OCI-LY7 (cell line): ENCODE measurements at regions not wholly inside any gene's neighbourhood (a gene's known extent, or its start where the extent isn't known, plus 50 kb on each side); places are given as distances from the start of the nearest gene placed in this dataset.
"Not testable (repeated sequence)": the region's sequence is repeated elsewhere in the genome, so short reads cannot be mapped to it uniquely, and the experiment has no call there.

Experiments
- BruUV-seq: library from RNA; stranded (reverse); fragments of 400-500 nt; replicated peaks from 2 replicates; lab custom pipeline; 2021; lab: Mats Ljungman, UMichigan
- CTCF ChIA-PET: fragments of 300-600 bp; sonication (Branson Sonifier 250); formaldehyde crosslinking; loops from one replicate; lab custom pipeline; 2022; ENCODE audit warnings: antibody characterized with exemption; ENCODE audit not compliant: unreplicated experiment; lab: Charles Lee
- POLR2A ChIA-PET: fragments of 300-600 bp; sonication (Branson Sonifier 250); formaldehyde crosslinking; loops from one replicate; lab custom pipeline; 2022; ENCODE audit warnings: antibody characterized with exemption; lab: Charles Lee
- DNase-seq: peaks from one replicate; pipeline ENCODE4 v3.0.0-alpha.2; 2015; ENCODE audit warnings: low spot score
- H2AFZ ChIP-seq: fragments of 200-600 bp; sonication (generic), shearing (Covaris generic); 2 replicates; pipeline ENCODE4 v1.6.1; 2014; ENCODE audit warnings: mild to moderate bottlenecking, antibody characterized with exemption, low read length, moderate library complexity
- H3K27ac ChIP-seq: fragments of 200-600 bp; sonication (generic); 2 replicates; pipeline ENCODE4 v1.5.1; 2014; ENCODE audit warnings: mixed run types, low read depth, mild to moderate bottlenecking, moderate library complexity, low read length, inconsistent platforms; ENCODE audit not compliant: poor library complexity, severe bottlenecking
- H3K36me3 ChIP-seq: fragments of 200-600 bp; sonication (generic); 2 replicates; pipeline ENCODE4 v1.6.1; 2014; ENCODE audit warnings: mild to moderate bottlenecking, antibody characterized with exemption, low read length, moderate library complexity, mixed read lengths; ENCODE audit not compliant: insufficient read depth
- H3K4me1 ChIP-seq: fragments of 200-600 bp; sonication (generic); 2 replicates; pipeline ENCODE4 v1.5.1; 2014; ENCODE audit warnings: mild to moderate bottlenecking, low read length; ENCODE audit not compliant: insufficient read depth, poor library complexity, severe bottlenecking
- H3K4me2 ChIP-seq: fragments of 200-600 bp; sonication (generic); 2 replicates; pipeline ENCODE4 v1.6.1; 2014; ENCODE audit warnings: mild to moderate bottlenecking, low read length
- H3K4me3 ChIP-seq: fragments of 200-600 bp; sonication (generic); 2 replicates; pipeline ENCODE4 v1.5.1; 2014; ENCODE audit warnings: mild to moderate bottlenecking, low read depth, low read length; ENCODE audit not compliant: poor library complexity, severe bottlenecking
- H3K79me2 ChIP-seq: fragments of 200-600 bp; sonication (generic); 2 replicates; pipeline ENCODE4 v1.6.1; 2016; ENCODE audit warnings: low read depth, mild to moderate bottlenecking, low read length, moderate library complexity, mixed read lengths; ENCODE audit not compliant: insufficient read depth
- H3K9me2 ChIP-seq: fragments of 200-600 bp; sonication (generic); 2 replicates; pipeline ENCODE4 v1.6.1; 2016; ENCODE audit warnings: mild to moderate bottlenecking, low read length, mixed read lengths; ENCODE audit not compliant: insufficient read depth
- H3K9me3 ChIP-seq: fragments of 200-600 bp; sonication (generic); 2 replicates; pipeline ENCODE4 v1.6.1; 2014; ENCODE audit warnings: mild to moderate bottlenecking, mixed run types, low read length, mixed read lengths
- H4K20me1 ChIP-seq: fragments of 200-600 bp; sonication (generic); 2 replicates; pipeline ENCODE4 v1.6.1; 2014; ENCODE audit warnings: mild to moderate bottlenecking, antibody characterized with exemption, low read length, moderate library complexity, mixed read lengths; ENCODE audit not compliant: insufficient read depth
- CTCF ChIP-seq: fragments of 200-600 bp; sonication (generic); conservative IDR thresholded peaks from 2 replicates; pipeline ENCODE4 v1.5.1; 2014; ENCODE audit warnings: mild to moderate bottlenecking, antibody characterized with exemption, low read length, moderate library complexity, mixed read lengths
- EZH2phosphoT487 ChIP-seq: fragments of 200-600 bp; sonication (generic); IDR thresholded peaks from 2 replicates; pipeline ENCODE4 v1.6.1; 2018; ENCODE audit warnings: low read depth, borderline replicate concordance, mild to moderate bottlenecking, mixed run types, antibody characterized with exemption, low read length, moderate library complexity, mixed read lengths
- intact Hi-C: fragments of 100-400 bp; cut with micrococcal nuclease; formaldehyde crosslinking; loops from one replicate; pipeline ENCODE4 v1.10.0; 2022; ENCODE audit not compliant: unreplicated experiment

- H3K9me2 ChIP-seq = no peaks in the 10 kb centered on the region
- H3K4me1 ChIP-seq = no peaks in the 10 kb centered on the region
- ChIA-PET POLR2A (interaction anchor here (0.6 kb wide), 2 partner anchors 140 to 183 kb away, joined by 3 to 4 read pairs; no protein-coding TSS in a partner anchor), CTCF (no interaction called here)
- intact Hi-C loops = no loop called here
- H3K9me3 ChIP-seq = no peaks in the 10 kb centered on the region
- H2AFZ ChIP-seq = no peak overlapping the region
- no peak overlapping the region for H3K27ac ChIP-seq
- TF ChIP-seq EZH2phosphoT487 = no peak
- TF ChIP-seq CTCF = no peak
- H3K79me2 ChIP-seq = no peaks in the 10 kb centered on the region
- no peak for DNase-seq
- no TSS peak for BruUV-seq
- no peaks in the 10 kb centered on the region for H4K20me1 ChIP-seq
- no peaks in the 10 kb centered on the region for H3K36me3 ChIP-seq
- no peak overlapping the region for H3K4me2 ChIP-seq
- H3K4me3 ChIP-seq = no peak overlapping the region
Observed at GRCh38 chr4:86452924-86453531, 93.2 kb upstream of the MAPK10 start.

DNA sequence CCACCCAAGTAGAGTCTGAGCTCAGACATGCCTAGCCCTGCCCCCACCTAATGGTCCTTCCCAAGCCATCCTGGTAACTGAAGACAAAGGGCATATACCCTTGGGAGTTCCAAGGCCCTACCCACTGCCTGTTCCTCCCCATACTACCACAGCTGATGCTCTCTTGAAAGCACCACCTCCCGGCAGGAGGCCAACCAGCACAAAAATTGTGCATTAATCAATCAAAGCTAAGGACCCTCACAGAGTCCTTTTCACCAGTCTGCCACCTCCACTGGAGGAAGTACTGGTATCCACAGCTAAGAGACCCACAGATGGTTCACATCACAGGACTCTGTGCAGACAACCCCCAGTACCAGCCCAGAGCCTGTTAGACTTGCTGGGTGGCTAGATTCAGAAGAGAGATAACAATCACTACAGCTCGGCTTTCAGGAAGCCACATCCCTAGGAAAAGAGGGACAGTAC lies 93.8 kb upstream of the MAPK10 start:
- POLR2A ChIA-PET = interaction anchor here (0.6 kb wide), 2 partner anchors 139 to 182 kb away, joined by 3 to 4 read pairs; no protein-coding TSS in a partner anchor
- intact Hi-C loops, H2AFZ ChIP-seq, H3K4me1 ChIP-seq, H3K79me2 ChIP-seq, H3K4me3 ChIP-seq, BruUV-seq, H3K4me2 ChIP-seq, H3K9me2 ChIP-seq, H3K27ac ChIP-seq, H3K36me3 ChIP-seq, CTCF ChIA-PET, DNase-seq, H3K9me3 ChIP-seq, H4K20me1 ChIP-seq: not testable (repeated sequence)

DNA sequence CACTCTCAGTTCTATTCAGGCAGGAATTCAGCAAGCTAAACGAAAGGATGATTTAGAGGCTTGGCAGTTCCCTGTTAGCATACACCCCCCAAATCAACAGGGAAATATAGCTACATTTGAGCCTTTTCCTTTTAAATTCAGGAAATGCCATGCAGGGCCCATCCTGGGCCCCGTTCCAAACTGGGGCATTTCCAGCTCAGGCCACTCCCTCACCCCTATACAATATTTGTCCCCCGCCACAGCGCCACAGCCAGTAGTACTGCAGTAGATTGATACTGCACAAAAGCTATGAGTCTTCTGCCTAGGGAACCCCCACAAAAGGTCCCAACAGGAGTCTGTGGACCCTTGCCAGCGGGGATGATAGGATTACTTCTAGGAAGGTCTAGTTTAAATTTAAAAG lies 102.0 kb upstream of the MAPK10 start:
- no TSS peak for BruUV-seq
- H3K4me2 ChIP-seq = no peak overlapping the region
- intact Hi-C loops = no loop called here
- DNase-seq = no peak
- H3K4me1 ChIP-seq = no peaks in the 10 kb centered on the region
- H3K9me2 ChIP-seq = no peaks in the 10 kb centered on the region
- H2AFZ ChIP-seq = no peak overlapping the region
- CTCF ChIA-PET = no interaction called here
- H3K27ac ChIP-seq = no peak overlapping the region
- no peak overlapping the region for H3K4me3 ChIP-seq
- no peaks in the 10 kb centered on the region for H3K36me3 ChIP-seq
- no peaks in the 10 kb centered on the region for H3K79me2 ChIP-seq
- H4K20me1 ChIP-seq = no peaks in the 10 kb centered on the region
- TF ChIP-seq EZH2phosphoT487 (no peak), CTCF (no peak)
- H3K9me3 ChIP-seq = no peaks in the 10 kb centered on the region
- POLR2A ChIA-PET = no interaction called here
